GM12864 (cell line): ENCODE measurements at regions not wholly inside any gene's neighbourhood (a gene's known extent, or its start where the extent isn't known, plus 50 kb on each side); places are given as distances from the start of the nearest gene placed in this dataset.
"Not testable (repeated sequence)": the region's sequence is repeated elsewhere in the genome, so short reads cannot be mapped to it uniquely, and the experiment has no call there.

Source experiments
- DNase-seq: peaks from one replicate; pipeline ENCODE4 v3.0.0-alpha.2; 2011; ENCODE audit warnings: low read depth
- H3K4me3 ChIP-seq: 2 replicates; pipeline ENCODE4 v1.5.1; 2011; ENCODE audit warnings: mild to moderate bottlenecking, low read depth, low read length, control low read depth
- TF ChIP-seq, protein P1 (sequence below): IDR thresholded peaks from 2 replicates; pipeline ENCODE4 v1.5.1; 2011; ENCODE audit warnings: low read depth, mild to moderate bottlenecking, moderate library complexity, low read length, control low read depth, inconsistent platforms; ENCODE audit errors: missing control alignments

- H3K4me3 ChIP-seq, result no peak overlapping the region
- TF ChIP-seq, protein P1, sequence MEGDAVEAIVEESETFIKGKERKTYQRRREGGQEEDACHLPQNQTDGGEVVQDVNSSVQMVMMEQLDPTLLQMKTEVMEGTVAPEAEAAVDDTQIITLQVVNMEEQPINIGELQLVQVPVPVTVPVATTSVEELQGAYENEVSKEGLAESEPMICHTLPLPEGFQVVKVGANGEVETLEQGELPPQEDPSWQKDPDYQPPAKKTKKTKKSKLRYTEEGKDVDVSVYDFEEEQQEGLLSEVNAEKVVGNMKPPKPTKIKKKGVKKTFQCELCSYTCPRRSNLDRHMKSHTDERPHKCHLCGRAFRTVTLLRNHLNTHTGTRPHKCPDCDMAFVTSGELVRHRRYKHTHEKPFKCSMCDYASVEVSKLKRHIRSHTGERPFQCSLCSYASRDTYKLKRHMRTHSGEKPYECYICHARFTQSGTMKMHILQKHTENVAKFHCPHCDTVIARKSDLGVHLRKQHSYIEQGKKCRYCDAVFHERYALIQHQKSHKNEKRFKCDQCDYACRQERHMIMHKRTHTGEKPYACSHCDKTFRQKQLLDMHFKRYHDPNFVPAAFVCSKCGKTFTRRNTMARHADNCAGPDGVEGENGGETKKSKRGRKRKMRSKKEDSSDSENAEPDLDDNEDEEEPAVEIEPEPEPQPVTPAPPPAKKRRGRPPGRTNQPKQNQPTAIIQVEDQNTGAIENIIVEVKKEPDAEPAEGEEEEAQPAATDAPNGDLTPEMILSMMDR, result no peak
Measured at GRCh38 chr6:134805168-134805567, 144.7 kb downstream of the ALDH8A1 start.

GRCh38 chr6:134804311-134804710, 145.6 kb downstream of the ALDH8A1 start:
- not testable (repeated sequence) for DNase-seq, H3K4me3 ChIP-seq

More at GRCh38 chr6:134805168-134805567, 144.7 kb downstream of the ALDH8A1 start:
- DNase-seq, result no peak

GRCh38 chr6:134802426-134803058, 147.4 kb downstream of the ALDH8A1 start:
- DNase-seq, result no peak
- no peak overlapping the region for H3K4me3 ChIP-seq
- TF ChIP-seq, protein P1, result no peak

GRCh38 chr6:134797400-134798113, 152.3 kb downstream of the ALDH8A1 start:
- TF ChIP-seq, protein P1, result no peak
- no peak for DNase-seq

DNA sequence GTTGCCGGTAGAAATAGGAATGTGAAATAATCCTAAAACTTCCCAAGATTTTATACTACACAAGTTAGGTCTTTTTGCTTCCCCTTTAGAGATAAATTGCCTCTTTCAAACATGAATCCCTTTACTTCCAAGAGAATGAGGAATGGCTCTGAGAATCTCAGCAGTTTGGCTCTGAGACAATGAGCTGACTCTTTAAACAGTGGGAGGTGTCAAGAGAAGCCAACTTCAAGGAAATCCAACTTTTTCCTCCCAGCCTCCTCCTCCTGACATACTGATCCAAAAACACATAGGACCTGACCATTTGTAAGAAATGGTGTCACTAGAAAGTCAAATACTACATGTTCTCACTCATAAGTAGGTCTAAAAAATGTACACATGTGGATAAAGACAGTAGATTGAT, 154.2 kb downstream of the ALDH8A1 start:
- DNase-seq, result no peak
- H3K4me3 ChIP-seq, result no peak overlapping the region
- TF ChIP-seq, protein P1, result no peak

More at GRCh38 chr6:134797400-134798113, 152.3 kb downstream of the ALDH8A1 start:
- no peak overlapping the region for H3K4me3 ChIP-seq

DNA sequence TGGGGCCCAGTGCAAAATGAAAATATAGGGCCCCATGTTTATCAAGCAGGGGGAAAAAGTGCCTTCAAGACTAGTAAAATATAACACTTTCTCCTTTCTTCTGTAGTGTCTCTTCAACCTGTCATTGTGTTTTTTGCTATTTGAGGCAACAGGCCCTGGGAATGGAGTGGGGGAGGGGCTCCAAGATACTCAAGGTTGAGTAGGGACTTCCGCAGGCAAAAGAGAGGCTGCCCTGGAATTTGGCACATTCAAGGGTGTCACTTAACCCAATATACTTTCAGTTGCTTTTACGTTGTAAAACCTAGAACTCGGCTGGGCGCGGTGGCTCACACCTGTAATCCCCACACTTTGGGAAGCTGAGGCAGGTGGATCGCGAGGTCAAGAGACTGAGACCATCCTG, 154.9 kb downstream of the ALDH8A1 start:
- no peak for DNase-seq
- H3K4me3 ChIP-seq, result no peak overlapping the region
- TF ChIP-seq, protein P1, result no peak

- not testable (repeated sequence) for H3K4me3 ChIP-seq, DNase-seq
Measured at GRCh38 chr6:134791243-134791843, 158.6 kb downstream of the ALDH8A1 start.
